ENCODE measurements at regions not wholly inside any gene's neighbourhood (a gene's known extent, or its start where the extent isn't known, plus 50 kb on each side); places are given as distances from the start of the nearest gene placed in this dataset.
A peak's percentile ranks its signal among the peaks of the same experiment; 100 is the strongest.
"Not testable (repeated sequence)": the region's sequence is repeated elsewhere in the genome, so short reads cannot be mapped to it uniquely, and the experiment has no call there.

DNA sequence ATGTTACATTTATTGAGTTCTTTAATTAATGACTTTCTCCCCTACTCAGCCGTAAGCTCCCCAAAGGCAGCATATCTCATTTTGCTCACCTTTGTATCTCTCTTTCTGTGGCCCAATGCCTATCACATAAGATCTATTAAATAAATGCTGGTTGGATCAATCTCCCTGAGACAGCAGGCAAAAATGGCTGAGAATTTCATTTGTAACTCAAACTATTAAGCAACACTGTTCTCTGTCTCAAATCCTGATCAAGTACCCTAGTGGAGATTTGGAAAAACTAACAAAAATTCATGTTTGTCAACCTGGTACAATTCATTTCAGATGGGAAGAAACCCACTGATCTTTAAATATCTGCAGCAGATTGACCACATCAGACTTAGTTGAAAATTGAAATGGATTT is 127.4 kb downstream of the ZFAND4 start:
- Mint-ChIP-seq H3K36me3 (ENCODE audit: insufficient read depth in 2 of 2) (peaks cover under 1 to 3% of the 10 kb centered on the region in 2 donors), H3K4me3 (no peak overlapping the region), H3K9me3 (peaks cover 0 to under 1% of the 10 kb centered on the region in 2 donors), H3K27me3 (ENCODE audit: low read depth) (no peaks in the 10 kb centered on the region), H3K4me1 (ENCODE audit: low read depth) (no peaks in the 10 kb centered on the region), H3K27ac (no peak overlapping the region)
- DNase-seq: no peak
- no peak for ATAC-seq (replicated peaks in 1 of 2)

DNA sequence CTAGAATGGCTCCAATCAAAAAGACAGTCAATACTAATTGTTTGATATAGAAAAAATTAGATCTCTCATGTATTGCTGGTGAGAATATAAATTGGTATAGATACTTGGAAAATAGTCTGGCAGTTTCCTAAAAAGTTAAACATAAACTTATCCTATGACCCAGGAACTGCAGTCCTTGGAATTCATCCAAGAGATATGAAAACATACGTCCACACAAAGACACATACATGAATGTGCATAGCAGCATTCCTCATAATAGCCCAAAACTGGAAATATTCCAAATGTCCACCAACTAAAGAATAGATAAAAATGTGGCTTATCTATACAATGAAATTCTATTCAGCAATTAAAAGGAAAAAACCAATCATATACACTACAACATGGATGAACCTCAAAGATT is 128.4 kb downstream of the ZFAND4 start:
- no peak for DNase-seq
- Mint-ChIP-seq H3K9me3 (peaks cover 0 to 2% of the 10 kb centered on the region in 2 donors), H3K4me1 (ENCODE audit: low read depth) (no peaks in the 10 kb centered on the region), H3K4me3 (no peak overlapping the region), H3K27me3 (ENCODE audit: low read depth) (no peaks in the 10 kb centered on the region), H3K36me3 (ENCODE audit: insufficient read depth in 2 of 2) (peaks cover 2 to 5% of the 10 kb centered on the region in 2 donors), H3K27ac (no peak overlapping the region)
- ATAC-seq (replicated peaks in 1 of 2): no peak

DNA sequence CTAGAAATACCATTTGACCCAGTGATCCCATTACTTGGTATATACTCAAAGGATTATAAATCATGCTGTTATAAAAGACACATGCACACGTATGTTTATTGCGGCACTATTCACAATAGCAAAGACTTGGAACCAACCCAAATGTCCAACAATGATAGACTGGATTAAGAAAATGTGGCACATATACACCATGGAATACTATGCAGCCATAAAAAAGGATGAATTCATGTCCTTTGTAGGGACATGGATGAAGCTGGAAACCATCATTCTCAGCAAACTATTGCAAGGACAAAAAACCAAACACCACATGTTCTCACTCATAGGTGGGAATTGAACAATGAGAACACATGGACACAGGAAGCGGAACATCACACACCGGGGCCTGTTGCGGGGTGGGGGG is 131.5 kb downstream of the ZFAND4 start:
- H3K36me3 Mint-ChIP-seq (ENCODE audit: insufficient read depth in 2 of 2); H3K27me3 Mint-ChIP-seq (ENCODE audit: low read depth); H3K4me3 Mint-ChIP-seq; DNase-seq; H3K27ac Mint-ChIP-seq; H3K9me3 Mint-ChIP-seq; ATAC-seq (replicated peaks in 1 of 2); H3K4me1 Mint-ChIP-seq (ENCODE audit: low read depth): not testable (repeated sequence)

DNA sequence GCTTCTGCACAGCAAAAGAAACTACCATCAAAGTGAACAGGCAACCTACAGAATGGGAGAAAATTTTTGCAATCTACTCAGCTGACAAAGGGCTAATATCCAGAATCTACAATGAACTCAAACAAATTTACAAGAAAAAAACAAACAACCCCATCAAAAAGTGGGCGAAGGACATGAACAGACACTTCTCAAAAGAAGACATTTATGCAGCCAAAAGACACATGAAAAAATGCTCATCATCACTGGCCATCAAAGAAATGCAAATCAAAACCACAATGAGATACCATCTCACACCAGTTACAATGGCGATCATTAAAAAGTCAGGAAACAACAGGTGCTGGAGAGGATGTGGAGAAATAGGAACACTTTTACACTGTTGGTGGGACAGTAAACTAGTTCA is 132.0 kb downstream of the ZFAND4 start:
- H3K4me1 Mint-ChIP-seq (ENCODE audit: low read depth); DNase-seq; H3K36me3 Mint-ChIP-seq (ENCODE audit: insufficient read depth in 2 of 2); H3K27ac Mint-ChIP-seq; H3K27me3 Mint-ChIP-seq (ENCODE audit: low read depth); ATAC-seq (replicated peaks in 1 of 2); H3K9me3 Mint-ChIP-seq; H3K4me3 Mint-ChIP-seq: not testable (repeated sequence)

DNA sequence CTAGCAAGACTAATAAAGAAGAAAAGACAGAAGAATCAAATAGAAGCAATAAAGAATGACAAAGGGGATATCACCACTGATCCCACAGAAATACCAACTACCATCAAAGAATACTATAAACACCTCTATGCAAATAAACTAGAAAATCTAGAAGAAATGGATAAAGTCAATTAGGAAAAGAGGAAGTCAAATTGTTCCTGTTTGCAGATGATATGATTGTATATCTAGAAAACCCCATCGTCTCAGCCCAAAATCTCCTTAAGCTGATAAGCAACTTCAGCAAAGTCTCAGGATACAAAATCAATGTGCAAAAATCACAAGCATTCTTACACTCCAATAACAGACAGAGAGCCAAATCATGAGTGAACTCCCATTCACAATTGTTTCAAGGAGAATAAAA is 133.0 kb downstream of the ZFAND4 start:
- not testable (repeated sequence) for H3K4me3 Mint-ChIP-seq; DNase-seq; H3K9me3 Mint-ChIP-seq; H3K27ac Mint-ChIP-seq; H3K27me3 Mint-ChIP-seq (ENCODE audit: low read depth); H3K4me1 Mint-ChIP-seq (ENCODE audit: low read depth); ATAC-seq (replicated peaks in 1 of 2); H3K36me3 Mint-ChIP-seq (ENCODE audit: insufficient read depth in 2 of 2)

DNA sequence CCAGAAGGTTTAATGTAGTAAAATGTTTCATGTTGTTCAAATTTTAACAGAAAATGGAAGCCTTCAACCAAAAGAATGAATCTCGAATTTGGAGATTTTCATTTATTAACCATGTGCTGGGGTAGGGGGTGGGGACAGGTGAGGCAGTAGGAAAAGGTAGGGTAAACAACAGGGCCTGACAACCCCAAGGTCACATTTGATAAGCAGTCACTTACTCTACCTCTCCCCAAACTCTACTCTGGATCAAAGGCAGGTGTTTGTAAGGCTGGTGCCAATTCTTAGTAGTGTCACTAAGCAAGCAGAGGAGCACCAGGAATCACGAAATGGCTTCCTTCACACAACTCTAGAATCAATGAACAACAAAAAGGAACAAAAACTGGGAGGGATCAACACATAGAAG is 138.0 kb downstream of the ZFAND4 start:
- Mint-ChIP-seq H3K9me3 (peaks cover 0 to 3% of the 10 kb centered on the region in 2 donors), H3K27me3 (ENCODE audit: low read depth) (no peaks in the 10 kb centered on the region), H3K27ac (no peak overlapping the region), H3K36me3 (ENCODE audit: insufficient read depth in 2 of 2) (no peaks in the 10 kb centered on the region), H3K4me3 (no peak overlapping the region), H3K4me1 (ENCODE audit: low read depth) (peaks cover 7% of the 10 kb centered on the region)
- DNase-seq: no peak
- no peak for ATAC-seq (replicated peaks in 1 of 2)

DNA sequence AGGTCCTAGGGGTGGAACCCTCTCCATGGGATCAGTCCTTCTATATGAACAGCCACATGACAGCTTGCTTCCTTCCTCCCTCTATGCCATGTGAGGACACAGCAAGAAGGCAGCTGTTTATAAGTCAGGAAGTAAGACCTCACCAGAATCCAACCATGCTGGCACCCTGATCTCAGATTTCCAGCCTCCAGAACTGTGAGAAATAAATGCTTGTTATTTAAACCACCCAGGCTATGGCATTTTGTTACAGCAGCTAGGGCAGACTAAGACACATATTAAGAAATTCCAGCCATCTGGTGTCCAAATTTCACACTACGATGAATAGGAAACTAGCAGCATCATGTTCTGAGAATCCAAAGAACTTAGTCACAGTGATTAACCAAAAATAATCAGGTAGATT is 140.1 kb downstream of the ZFAND4 start:
- ATAC-seq (replicated peaks in 1 of 2): no peak

DNA sequence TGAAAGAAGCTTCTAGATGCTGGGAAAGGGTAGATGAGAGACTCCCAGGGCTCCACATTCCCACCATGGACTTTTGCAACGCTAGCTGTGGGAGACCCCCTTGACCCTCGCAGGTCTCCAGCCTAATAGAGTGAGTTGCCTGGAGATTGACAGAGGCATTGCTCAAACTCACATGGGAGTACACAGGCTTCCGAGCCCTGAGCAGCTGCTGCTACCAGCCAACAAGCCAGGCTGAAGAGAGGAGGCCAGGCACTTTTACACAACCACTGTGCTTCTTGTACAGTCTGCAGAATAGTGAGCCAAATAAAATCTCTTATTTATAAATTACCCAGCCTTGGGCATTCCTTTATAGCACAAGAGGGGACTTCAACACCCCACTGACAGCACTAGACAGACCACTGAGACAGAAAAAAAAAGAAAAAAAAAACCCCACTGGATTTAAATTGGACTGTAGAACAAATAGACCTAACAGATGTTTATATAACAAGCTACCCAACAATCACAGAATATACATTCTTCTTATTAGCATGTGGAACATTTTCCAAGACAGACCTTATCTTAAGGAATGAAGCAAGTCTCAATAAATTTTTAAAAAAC is 146.2 kb downstream of the ZFAND4 start:
- Mint-ChIP-seq H3K4me3 (no peak overlapping the region), H3K27me3 (ENCODE audit: low read depth) (no peaks in the 10 kb centered on the region), H3K9me3 (no peaks in the 10 kb centered on the region), H3K36me3 (ENCODE audit: insufficient read depth in 2 of 2) (peaks cover 1 to 7% of the 10 kb centered on the region in 2 donors), H3K27ac (no peak overlapping the region), H3K4me1 (ENCODE audit: low read depth) (peaks cover 6% of the 10 kb centered on the region)
- no peak for DNase-seq
- no peak for ATAC-seq (replicated peaks in 1 of 2)

More for the DNA sequence above, 140.1 kb downstream of the ZFAND4 start:
- no peak for DNase-seq
- H3K9me3 Mint-ChIP-seq: peaks cover 0 to under 1% of the 10 kb centered on the region in 2 donors
- peak overlapping the region; percentile 26 for H3K27ac Mint-ChIP-seq
- H3K27me3 Mint-ChIP-seq (ENCODE audit: low read depth): no peaks in the 10 kb centered on the region
- peaks cover 7% of the 10 kb centered on the region for H3K4me1 Mint-ChIP-seq (ENCODE audit: low read depth)
- peaks cover 0 to 4% of the 10 kb centered on the region in 2 donors for H3K36me3 Mint-ChIP-seq (ENCODE audit: insufficient read depth in 2 of 2)
- H3K4me3 Mint-ChIP-seq: no peak overlapping the region

DNA sequence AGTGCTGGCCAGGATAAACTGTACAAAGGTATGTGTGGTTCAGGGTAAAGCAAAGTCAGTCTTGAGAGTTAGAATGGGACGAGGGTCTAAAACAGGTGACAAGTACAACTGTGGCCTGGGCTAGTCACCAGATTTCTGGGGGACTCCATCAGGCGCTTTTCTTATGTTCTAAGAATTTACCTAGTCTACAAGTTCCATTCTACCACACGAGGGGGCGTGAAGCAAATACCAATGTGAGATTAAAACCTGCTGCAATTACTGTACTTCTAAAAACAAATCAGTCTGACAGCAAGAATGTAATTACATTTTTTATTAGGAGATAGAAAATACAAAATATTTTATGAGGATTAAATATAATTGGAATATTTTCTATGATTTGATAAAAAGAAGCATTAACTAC is 146.5 kb downstream of the ALOX5 start:
- DNase-seq (no peak), ATAC-seq (replicated peaks in 1 of 2) (no peak)
- no peaks in the 10 kb centered on the region for H3K27me3 Mint-ChIP-seq (ENCODE audit: low read depth)
- no peak overlapping the region for H3K4me3 Mint-ChIP-seq
- H3K36me3 Mint-ChIP-seq (ENCODE audit: insufficient read depth in 2 of 2): no peaks in the 10 kb centered on the region
- no peaks in the 10 kb centered on the region for H3K9me3 Mint-ChIP-seq
- H3K27ac Mint-ChIP-seq: no peak overlapping the region
- H3K4me1 Mint-ChIP-seq (ENCODE audit: low read depth): peaks cover 6% of the 10 kb centered on the region

DNA sequence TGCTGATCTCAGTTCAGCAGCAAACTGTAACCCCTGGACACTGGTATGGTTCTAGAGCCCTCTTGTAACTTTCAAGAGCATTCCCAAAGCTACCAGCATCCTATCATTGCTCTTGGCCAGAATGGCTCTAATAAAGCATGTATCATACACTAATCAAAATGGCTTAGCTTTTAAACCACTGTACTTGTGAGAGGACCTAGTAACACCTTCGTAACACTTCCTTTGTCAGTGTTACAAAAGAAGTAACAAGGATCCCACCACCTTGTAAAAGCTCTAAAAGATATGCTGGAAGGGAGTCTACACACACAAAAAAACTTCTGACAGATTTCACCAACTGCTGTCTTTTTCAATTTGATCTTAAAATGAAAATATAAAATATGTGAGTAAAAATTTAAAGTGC is 144.7 kb downstream of the ALOX5 start:
- no peaks in the 10 kb centered on the region for H3K36me3 Mint-ChIP-seq (ENCODE audit: insufficient read depth in 2 of 2)
- no peaks in the 10 kb centered on the region for H3K9me3 Mint-ChIP-seq
- H3K27me3 Mint-ChIP-seq (ENCODE audit: low read depth): no peaks in the 10 kb centered on the region
- no peak overlapping the region for H3K27ac Mint-ChIP-seq
- H3K4me3 Mint-ChIP-seq: no peak overlapping the region
- ATAC-seq (replicated peaks in 1 of 2) (no peak), DNase-seq (no peak)
- peaks cover 6% of the 10 kb centered on the region for H3K4me1 Mint-ChIP-seq (ENCODE audit: low read depth)

DNA sequence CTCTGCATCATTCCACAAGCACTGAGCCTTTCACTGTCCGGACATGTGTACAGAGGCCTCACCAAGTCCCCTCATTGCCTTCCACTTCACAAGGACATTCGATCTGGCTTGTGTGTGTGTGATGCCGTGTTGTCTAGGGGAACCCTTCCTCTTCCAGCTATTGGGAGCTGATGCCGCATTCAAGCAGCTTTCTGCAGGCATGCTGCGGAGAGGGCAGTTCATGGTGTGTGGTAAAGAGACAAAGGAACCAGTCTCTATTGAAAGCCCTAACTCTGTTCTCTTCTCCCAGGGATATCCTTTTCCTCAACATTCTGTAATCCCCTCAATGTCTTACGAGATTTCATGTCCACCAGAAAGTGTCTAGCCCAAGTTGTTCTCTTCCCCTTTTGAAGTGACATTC is 141.6 kb downstream of the ALOX5 start:
- Mint-ChIP-seq H3K9me3 (no peaks in the 10 kb centered on the region), H3K4me1 (ENCODE audit: low read depth) (peaks cover 6% of the 10 kb centered on the region), H3K36me3 (ENCODE audit: insufficient read depth in 2 of 2) (no peaks in the 10 kb centered on the region), H3K4me3 (no peak overlapping the region), H3K27me3 (ENCODE audit: low read depth) (no peaks in the 10 kb centered on the region), H3K27ac (peak overlapping the region; percentile 36)
- DNase-seq (no peak), ATAC-seq (replicated peaks in 1 of 2) (no peak)

DNA sequence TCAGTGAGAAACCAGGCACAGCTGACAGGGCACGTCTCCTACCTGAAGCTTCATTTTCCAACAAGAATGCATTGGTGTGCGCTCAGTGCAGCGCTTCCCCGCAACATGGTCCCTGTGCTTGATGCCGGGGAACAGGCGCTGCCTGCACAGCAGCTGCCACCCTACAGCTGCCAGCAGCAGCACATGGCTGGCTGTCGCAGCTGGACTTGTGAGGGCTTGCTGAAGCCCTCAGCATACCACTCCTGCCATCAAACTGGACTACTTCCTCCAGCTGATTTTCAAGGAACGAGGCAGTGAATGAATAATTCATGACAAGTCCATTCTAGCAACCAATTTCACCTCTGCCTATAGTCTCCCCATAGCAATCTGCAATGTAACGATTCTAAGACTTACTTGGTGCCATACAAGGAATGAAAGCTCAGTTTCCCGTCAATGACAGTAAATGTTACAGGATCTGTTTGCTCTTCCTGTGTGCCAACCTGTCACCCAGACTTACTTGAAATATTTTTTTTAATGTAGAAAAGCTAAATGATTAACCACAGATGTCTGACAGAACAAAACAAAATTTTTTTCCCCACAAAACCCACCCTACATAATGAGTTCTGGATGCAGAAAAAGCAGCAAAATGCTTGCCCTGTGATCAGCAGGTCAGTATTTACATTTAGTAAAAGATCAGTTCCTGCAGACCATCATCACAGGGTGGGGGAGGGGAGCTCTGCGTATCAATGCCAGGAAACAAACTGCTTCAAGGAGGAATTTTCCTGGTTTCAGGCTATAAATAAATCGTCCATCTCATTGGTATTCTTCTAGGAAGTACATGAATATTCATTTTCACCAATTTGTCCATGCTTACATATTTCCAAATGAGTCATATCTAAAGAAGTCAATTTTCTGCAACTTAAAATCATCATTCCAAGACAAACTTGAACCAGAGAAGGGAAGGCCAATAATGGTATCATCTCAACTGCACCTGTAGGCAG is 140.6 kb downstream of the ALOX5 start:
- Mint-ChIP-seq H3K27ac (no peak overlapping the region), H3K4me3 (no peak overlapping the region), H3K4me1 (ENCODE audit: low read depth) (peaks cover 6% of the 10 kb centered on the region), H3K27me3 (ENCODE audit: low read depth) (no peaks in the 10 kb centered on the region), H3K9me3 (no peaks in the 10 kb centered on the region), H3K36me3 (ENCODE audit: insufficient read depth in 2 of 2) (no peaks in the 10 kb centered on the region)
- no peak for ATAC-seq (replicated peaks in 1 of 2)
- no peak for DNase-seq

DNA sequence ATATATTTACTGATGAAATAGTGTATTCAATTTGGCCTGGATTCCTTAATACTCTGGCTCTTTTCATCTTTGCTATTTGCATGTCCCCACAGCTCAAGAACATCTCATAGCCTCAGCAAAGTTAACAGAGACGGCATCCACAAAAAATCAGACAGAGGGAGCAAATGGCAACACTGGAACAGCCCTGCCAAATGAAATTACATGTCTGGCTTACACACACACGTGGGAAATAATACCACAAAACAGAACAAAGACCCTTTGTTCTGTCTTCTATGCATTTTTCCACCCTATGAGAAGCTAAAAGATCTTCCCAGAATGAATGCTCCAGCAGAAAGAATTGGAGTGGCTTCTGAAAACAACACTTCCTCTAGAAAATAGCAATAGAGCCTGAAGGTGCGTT is 139.5 kb downstream of the ALOX5 start:
- no peak overlapping the region for H3K4me3 Mint-ChIP-seq
- H3K36me3 Mint-ChIP-seq (ENCODE audit: insufficient read depth in 2 of 2): no peaks in the 10 kb centered on the region
- ATAC-seq (replicated peaks in 1 of 2): no peak
- DNase-seq: no peak
- no peaks in the 10 kb centered on the region for H3K27me3 Mint-ChIP-seq (ENCODE audit: low read depth)
- H3K27ac Mint-ChIP-seq: no peak overlapping the region
- H3K9me3 Mint-ChIP-seq: no peaks in the 10 kb centered on the region
- H3K4me1 Mint-ChIP-seq (ENCODE audit: low read depth): peaks cover 6% of the 10 kb centered on the region
